HepG2 (cell line): ENCODE measurements at regions not wholly inside any gene's neighbourhood (a gene's known extent, or its start where the extent isn't known, plus 50 kb on each side); places are given as distances from the start of the nearest gene placed in this dataset.
A peak's percentile ranks its signal among the peaks of the same experiment; 100 is the strongest.

Experiments
- GLI4 ChIP-seq: sonication (generic); formaldehyde crosslinking; IDR thresholded peaks from 2 replicates; pipeline ENCODE4 v1.5.1; 2020; ENCODE audit warnings: missing genetic modification reagents, mild to moderate bottlenecking, moderate library complexity, borderline replicate concordance
- TARDBP ChIP-seq: sonication (generic); formaldehyde crosslinking; IDR thresholded peaks from 2 replicates; pipeline ENCODE4 v1.8.0; 2022; ENCODE audit warnings: mild to moderate bottlenecking, missing genetic modification reagents
- ZBTB38 ChIP-seq: sonication (generic); formaldehyde crosslinking; IDR thresholded peaks from 2 replicates; pipeline ENCODE4 v1.5.1; 2020; ENCODE audit warnings: mild to moderate bottlenecking, missing genetic modification reagents
- ZEB1 ChIP-seq: IDR thresholded peaks from 2 replicates; pipeline ENCODE4 v1.6.1; 2012; ENCODE audit warnings: mild to moderate bottlenecking, low read depth, inconsistent platforms; ENCODE audit not compliant: insufficient replicate concordance
- ZNF20 ChIP-seq: sonication (generic); formaldehyde crosslinking; IDR thresholded peaks from 2 replicates; pipeline ENCODE4 v1.4.0; 2020; ENCODE audit warnings: mild to moderate bottlenecking, moderate library complexity, missing genetic modification reagents
- ZNF616 ChIP-seq: sonication (generic); formaldehyde crosslinking; IDR thresholded peaks from 2 replicates; pipeline ENCODE4 v1.5.0; 2020; ENCODE audit warnings: low read depth, mild to moderate bottlenecking, missing genetic modification reagents
- ZNF639 ChIP-seq: conservative IDR thresholded peaks from 2 replicates; pipeline ENCODE4 v1.6.1; 2018; ENCODE audit warnings: missing genetic modification reagents
- ZNF850 ChIP-seq: sonication (generic); formaldehyde crosslinking; conservative IDR thresholded peaks from 2 replicates; pipeline ENCODE4 v1.9.0; 2021; ENCODE audit warnings: mild to moderate bottlenecking, missing genetic modification reagents
- TF ChIP-seq, protein P1 (sequence below): sonication (generic); formaldehyde crosslinking; IDR thresholded peaks from 2 replicates; pipeline ENCODE4 v1.4.0; 2020; ENCODE audit warnings: missing genetic modification reagents
- TF ChIP-seq, protein P2 (sequence below), 2 experiments: sonication (generic) in 1 of 2; formaldehyde crosslinking in 1 of 2; IDR thresholded peaks; 2 replicates each; pipeline versions ENCODE4 v1.4.0 to v1.6.1; 2016 to 2020; ENCODE audit warnings: borderline replicate concordance in 1 of 2, low read depth in 1 of 2, mild to moderate bottlenecking in 1 of 2, missing genetic modification reagents in 1 of 2

GRCh38 chr12:132426349-132427173 is 63.4 kb upstream of the FBRSL1 start (continued):
- TF ChIP-seq, protein P1, sequence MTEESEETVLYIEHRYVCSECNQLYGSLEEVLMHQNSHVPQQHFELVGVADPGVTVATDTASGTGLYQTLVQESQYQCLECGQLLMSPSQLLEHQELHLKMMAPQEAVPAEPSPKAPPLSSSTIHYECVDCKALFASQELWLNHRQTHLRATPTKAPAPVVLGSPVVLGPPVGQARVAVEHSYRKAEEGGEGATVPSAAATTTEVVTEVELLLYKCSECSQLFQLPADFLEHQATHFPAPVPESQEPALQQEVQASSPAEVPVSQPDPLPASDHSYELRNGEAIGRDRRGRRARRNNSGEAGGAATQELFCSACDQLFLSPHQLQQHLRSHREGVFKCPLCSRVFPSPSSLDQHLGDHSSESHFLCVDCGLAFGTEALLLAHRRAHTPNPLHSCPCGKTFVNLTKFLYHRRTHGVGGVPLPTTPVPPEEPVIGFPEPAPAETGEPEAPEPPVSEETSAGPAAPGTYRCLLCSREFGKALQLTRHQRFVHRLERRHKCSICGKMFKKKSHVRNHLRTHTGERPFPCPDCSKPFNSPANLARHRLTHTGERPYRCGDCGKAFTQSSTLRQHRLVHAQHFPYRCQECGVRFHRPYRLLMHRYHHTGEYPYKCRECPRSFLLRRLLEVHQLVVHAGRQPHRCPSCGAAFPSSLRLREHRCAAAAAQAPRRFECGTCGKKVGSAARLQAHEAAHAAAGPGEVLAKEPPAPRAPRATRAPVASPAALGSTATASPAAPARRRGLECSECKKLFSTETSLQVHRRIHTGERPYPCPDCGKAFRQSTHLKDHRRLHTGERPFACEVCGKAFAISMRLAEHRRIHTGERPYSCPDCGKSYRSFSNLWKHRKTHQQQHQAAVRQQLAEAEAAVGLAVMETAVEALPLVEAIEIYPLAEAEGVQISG (CRISPR knock-in tag) = peak; percentile 77
- TF ChIP-seq ZNF616 (CRISPR knock-in tag) = peak; percentile 53; the same call in 1 of the 2 replicates
- TF ChIP-seq ZEB1 = peak; percentile 34
- no peak for TF ChIP-seq ZNF639 (CRISPR knock-in tag)
- peak; percentile 84; the same call in 1 of the 2 replicates for TF ChIP-seq TARDBP (CRISPR knock-in tag)
- no peak for TF ChIP-seq ZNF850 (CRISPR knock-in tag)
- TF ChIP-seq ZNF20 = no peak
- TF ChIP-seq GLI4 = no peak
- TF ChIP-seq, protein P2, sequence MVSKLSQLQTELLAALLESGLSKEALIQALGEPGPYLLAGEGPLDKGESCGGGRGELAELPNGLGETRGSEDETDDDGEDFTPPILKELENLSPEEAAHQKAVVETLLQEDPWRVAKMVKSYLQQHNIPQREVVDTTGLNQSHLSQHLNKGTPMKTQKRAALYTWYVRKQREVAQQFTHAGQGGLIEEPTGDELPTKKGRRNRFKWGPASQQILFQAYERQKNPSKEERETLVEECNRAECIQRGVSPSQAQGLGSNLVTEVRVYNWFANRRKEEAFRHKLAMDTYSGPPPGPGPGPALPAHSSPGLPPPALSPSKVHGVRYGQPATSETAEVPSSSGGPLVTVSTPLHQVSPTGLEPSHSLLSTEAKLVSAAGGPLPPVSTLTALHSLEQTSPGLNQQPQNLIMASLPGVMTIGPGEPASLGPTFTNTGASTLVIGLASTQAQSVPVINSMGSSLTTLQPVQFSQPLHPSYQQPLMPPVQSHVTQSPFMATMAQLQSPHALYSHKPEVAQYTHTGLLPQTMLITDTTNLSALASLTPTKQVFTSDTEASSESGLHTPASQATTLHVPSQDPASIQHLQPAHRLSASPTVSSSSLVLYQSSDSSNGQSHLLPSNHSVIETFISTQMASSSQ (IDR thresholded peaks at IDR 0.05; ENCODE audit: low read depth) = no peak
- TF ChIP-seq, protein P2 (CRISPR knock-in tag; IDR thresholded peaks at IDR 0.05; ENCODE audit: borderline replicate concordance) = no peak
- TF ChIP-seq ZBTB38 = peak; percentile 13; the same call in 1 of the 2 replicates
